ENCODE measurements at regions not wholly inside any gene's neighbourhood (a gene's known extent, or its start where the extent isn't known, plus 50 kb on each side); places are given as distances from the start of the nearest gene placed in this dataset.

GRCh38 chr2:118255301-118255700 is 167.0 kb downstream of the INSIG2 start:
- no peak for DNase-seq

GRCh38 chr2:118254116-118254515 is 165.8 kb downstream of the INSIG2 start:
- no peak for DNase-seq

GRCh38 chr2:118251427-118251826 is 163.2 kb downstream of the INSIG2 start:
- no peak for DNase-seq

GRCh38 chr2:118250463-118250862 is 162.2 kb downstream of the INSIG2 start:
- no peak for DNase-seq

GRCh38 chr2:118250001-118250400 is 161.7 kb downstream of the INSIG2 start:
- no peak for DNase-seq

- no peak for DNase-seq
Measured at GRCh38 chr2:118249531-118249930, 161.3 kb downstream of the INSIG2 start.

GRCh38 chr2:118246726-118247125 is 158.5 kb downstream of the INSIG2 start:
- no peak for DNase-seq

GRCh38 chr2:118246079-118246478 is 157.8 kb downstream of the INSIG2 start:
- DNase-seq: no peak

- no peak for DNase-seq
Measured at GRCh38 chr2:118244686-118245085, 156.4 kb downstream of the INSIG2 start.

- DNase-seq: no peak
Measured at GRCh38 chr2:118243031-118243430, 154.8 kb downstream of the INSIG2 start.

- no peak for DNase-seq
Measured at GRCh38 chr2:118242216-118242615, 153.9 kb downstream of the INSIG2 start.

GRCh38 chr2:118241128-118241527 is 152.9 kb downstream of the INSIG2 start:
- DNase-seq: no peak

- no peak for DNase-seq
Measured at GRCh38 chr2:118240276-118240675, 152.0 kb downstream of the INSIG2 start.

- DNase-seq: no peak
Measured at GRCh38 chr2:118239284-118239683, 151.0 kb downstream of the INSIG2 start.

- DNase-seq: no peak
Measured at GRCh38 chr2:118237451-118237850, 149.2 kb downstream of the INSIG2 start.

- no peak for DNase-seq
Measured at GRCh38 chr2:118232796-118233195, 144.5 kb downstream of the INSIG2 start.

- no peak for DNase-seq
Measured at GRCh38 chr2:118232391-118232790, 144.1 kb downstream of the INSIG2 start.

GRCh38 chr2:118231759-118232158 is 143.5 kb downstream of the INSIG2 start:
- DNase-seq: no peak

- DNase-seq: no peak
Measured at GRCh38 chr2:118227698-118228508, 139.6 kb downstream of the INSIG2 start.

- no peak for DNase-seq
Measured at GRCh38 chr2:118225666-118226065, 137.4 kb downstream of the INSIG2 start.

- DNase-seq: no peak
Measured at GRCh38 chr2:118224895-118225311, 136.6 kb downstream of the INSIG2 start.

- no peak for DNase-seq
Measured at GRCh38 chr2:118223992-118224894, 136.0 kb downstream of the INSIG2 start.

- no peak for DNase-seq
Measured at GRCh38 chr2:118223511-118223991, 135.3 kb downstream of the INSIG2 start.
